HepG2 (cell line): ENCODE measurements at regions not wholly inside any gene's neighbourhood (a gene's known extent, or its start where the extent isn't known, plus 50 kb on each side); places are given as distances from the start of the nearest gene placed in this dataset.

Experiments used
- FOXK1 ChIP-seq: sonication (generic); formaldehyde crosslinking; IDR thresholded peaks from 2 replicates; pipeline ENCODE4 v1.4.0; 2020; ENCODE audit warnings: low read depth, missing genetic modification reagents, borderline replicate concordance
- SAP130 ChIP-seq: IDR thresholded peaks from 2 replicates; pipeline ENCODE4 v1.6.1; 2016; ENCODE audit warnings: low read depth
- ZNF441 ChIP-seq: sonication (generic); formaldehyde crosslinking; IDR thresholded peaks from 2 replicates; pipeline ENCODE4 v1.7.0; 2021; ENCODE audit warnings: missing genetic modification reagents, borderline replicate concordance
- ZNF468 ChIP-seq: sonication (generic); formaldehyde crosslinking; IDR thresholded peaks from 2 replicates; pipeline ENCODE4 v1.8.0; 2022; ENCODE audit warnings: mild to moderate bottlenecking, moderate library complexity, missing genetic modification reagents
- TF ChIP-seq, protein P1 (sequence below): sonication (generic); formaldehyde crosslinking; IDR thresholded peaks from 2 replicates; pipeline ENCODE4 v1.5.1; 2020; ENCODE audit warnings: mild to moderate bottlenecking, missing genetic modification reagents
- TF ChIP-seq, protein P2 (sequence below): sonication (generic); formaldehyde crosslinking; IDR thresholded peaks from 2 replicates; pipeline ENCODE4 v1.4.0; 2020; ENCODE audit warnings: missing genetic modification reagents

DNA sequence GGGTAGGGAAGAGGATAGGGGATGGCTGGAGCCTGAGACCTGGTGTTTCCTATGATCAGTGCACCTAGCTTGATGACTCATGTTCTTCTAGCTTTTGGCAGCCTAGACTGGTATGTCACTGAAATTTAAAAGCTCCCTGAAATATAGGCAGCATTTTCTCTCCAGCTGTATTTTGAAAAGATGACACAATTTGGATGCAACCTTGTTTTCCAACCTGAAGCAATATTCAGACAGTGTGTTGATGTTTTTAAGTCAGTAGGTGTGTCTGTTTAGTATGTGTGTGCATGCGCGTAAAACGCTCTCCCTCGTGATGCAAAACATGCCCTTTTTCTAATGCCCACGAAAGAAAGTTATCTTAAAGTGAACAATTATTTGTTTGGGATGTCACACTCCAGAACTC, 58.5 kb downstream of the RPL22L1 start (continued):
- TF ChIP-seq, protein P1, sequence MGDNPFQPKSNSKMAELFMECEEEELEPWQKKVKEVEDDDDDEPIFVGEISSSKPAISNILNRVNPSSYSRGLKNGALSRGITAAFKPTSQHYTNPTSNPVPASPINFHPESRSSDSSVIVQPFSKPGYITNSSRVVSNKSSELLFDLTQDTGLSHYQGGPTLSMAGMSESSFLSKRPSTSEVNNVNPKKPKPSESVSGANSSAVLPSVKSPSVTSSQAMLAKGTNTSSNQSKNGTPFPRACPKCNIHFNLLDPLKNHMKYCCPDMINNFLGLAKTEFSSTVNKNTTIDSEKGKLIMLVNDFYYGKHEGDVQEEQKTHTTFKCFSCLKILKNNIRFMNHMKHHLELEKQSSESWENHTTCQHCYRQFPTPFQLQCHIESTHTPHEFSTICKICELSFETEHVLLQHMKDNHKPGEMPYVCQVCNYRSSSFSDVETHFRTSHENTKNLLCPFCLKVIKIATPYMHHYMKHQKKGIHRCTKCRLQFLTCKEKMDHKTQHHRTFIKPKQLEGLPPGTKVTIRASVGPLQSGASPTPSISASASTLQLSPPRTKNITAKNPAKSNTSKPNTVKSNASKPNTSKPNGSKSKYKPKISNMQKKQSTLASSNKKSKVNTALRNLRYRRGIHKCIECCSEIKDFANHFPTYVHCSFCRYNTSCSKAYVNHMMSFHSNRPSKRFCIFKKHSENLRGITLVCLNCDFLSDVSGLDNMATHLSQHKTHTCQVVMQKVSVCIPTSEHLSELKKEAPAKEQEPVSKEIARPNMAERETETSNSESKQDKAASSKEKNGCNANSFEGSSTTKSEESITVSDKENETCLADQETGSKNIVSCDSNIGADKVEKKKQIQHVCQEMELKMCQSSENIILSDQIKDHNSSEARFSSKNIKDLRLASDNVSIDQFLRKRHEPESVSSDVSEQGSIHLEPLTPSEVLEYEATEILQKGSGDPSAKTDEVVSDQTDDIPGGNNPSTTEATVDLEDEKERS (CRISPR knock-in tag), result no peak
- TF ChIP-seq FOXK1 (CRISPR knock-in tag) (no peak), ZNF441 (CRISPR knock-in tag) (no peak), SAP130 (CRISPR knock-in tag) (no peak), ZNF468 (CRISPR knock-in tag) (no peak)
- TF ChIP-seq, protein P2, sequence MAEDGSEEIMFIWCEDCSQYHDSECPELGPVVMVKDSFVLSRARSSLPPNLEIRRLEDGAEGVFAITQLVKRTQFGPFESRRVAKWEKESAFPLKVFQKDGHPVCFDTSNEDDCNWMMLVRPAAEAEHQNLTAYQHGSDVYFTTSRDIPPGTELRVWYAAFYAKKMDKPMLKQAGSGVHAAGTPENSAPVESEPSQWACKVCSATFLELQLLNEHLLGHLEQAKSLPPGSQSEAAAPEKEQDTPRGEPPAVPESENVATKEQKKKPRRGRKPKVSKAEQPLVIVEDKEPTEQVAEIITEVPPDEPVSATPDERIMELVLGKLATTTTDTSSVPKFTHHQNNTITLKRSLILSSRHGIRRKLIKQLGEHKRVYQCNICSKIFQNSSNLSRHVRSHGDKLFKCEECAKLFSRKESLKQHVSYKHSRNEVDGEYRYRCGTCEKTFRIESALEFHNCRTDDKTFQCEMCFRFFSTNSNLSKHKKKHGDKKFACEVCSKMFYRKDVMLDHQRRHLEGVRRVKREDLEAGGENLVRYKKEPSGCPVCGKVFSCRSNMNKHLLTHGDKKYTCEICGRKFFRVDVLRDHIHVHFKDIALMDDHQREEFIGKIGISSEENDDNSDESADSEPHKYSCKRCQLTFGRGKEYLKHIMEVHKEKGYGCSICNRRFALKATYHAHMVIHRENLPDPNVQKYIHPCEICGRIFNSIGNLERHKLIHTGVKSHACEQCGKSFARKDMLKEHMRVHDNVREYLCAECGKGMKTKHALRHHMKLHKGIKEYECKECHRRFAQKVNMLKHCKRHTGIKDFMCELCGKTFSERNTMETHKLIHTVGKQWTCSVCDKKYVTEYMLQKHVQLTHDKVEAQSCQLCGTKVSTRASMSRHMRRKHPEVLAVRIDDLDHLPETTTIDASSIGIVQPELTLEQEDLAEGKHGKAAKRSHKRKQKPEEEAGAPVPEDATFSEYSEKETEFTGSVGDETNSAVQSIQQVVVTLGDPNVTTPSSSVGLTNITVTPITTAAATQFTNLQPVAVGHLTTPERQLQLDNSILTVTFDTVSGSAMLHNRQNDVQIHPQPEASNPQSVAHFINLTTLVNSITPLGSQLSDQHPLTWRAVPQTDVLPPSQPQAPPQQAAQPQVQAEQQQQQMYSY (CRISPR knock-in tag), result no peak
